ENCODE measurements at regions not wholly inside any gene's neighbourhood (a gene's known extent, or its start where the extent isn't known, plus 50 kb on each side); places are given as distances from the start of the nearest gene placed in this dataset.

GRCh38 chr2:129062146-129062912 is 743.7 kb upstream of the HS6ST1 start:
- no peak for DNase-seq

DNA sequence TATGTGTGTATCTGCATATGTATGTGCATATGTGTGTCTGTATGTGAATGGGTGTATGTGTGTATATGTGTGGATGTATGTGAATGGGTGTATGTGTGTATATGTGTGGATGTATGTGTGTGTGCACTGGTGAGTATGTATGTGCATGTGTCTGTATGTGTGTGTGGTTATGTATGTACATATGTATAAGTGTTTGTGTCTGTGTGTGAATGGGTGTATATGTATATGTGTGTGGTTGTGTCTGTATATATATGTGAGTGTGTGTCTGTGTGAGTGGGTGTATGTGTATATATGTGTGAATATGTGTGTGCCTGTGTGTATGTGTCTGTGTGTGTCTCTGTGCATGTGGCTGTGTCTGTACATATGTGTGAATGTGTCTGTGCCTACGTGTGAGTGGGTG is 748.4 kb upstream of the HS6ST1 start:
- DNase-seq, result no peak

DNA sequence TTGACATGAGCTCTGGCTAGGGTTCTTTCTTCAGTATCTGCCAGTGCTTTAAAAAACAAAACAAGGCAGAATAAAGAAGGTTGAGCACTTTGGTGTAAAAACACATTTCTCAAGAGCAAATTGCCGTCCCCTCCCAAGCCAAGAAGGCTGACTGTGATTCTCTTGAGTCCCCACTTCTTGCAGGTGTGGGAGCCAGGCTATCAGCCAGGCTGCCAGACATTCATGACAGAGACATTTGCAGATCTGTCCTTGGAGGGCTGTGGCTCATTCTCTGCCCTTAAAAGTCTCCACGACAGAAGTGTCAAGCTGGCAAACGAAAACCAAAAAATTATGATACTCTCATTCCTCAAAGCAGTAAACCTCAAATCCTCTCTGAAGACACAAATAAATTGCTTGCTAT is 749.3 kb upstream of the HS6ST1 start:
- DNase-seq, result no peak

DNA sequence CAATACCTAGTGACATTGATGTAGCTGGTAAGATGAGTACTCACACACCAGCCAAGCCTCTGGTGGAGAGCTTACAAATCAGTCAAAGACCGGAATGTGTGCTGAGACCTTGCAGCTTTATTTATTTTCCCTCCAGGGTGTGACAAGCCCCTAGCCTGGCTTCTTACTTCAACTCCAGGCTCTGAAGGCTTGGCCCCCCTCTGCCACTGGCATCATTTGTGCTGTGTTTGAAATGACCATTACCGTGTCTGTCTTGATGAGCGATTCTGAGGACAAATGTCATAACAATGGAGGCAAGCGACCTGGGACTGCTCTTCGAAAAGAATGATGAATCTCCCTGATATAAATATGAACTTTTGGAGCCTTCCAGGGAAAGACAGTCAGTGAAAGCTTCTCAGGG is 749.9 kb upstream of the HS6ST1 start:
- no peak for DNase-seq

DNA sequence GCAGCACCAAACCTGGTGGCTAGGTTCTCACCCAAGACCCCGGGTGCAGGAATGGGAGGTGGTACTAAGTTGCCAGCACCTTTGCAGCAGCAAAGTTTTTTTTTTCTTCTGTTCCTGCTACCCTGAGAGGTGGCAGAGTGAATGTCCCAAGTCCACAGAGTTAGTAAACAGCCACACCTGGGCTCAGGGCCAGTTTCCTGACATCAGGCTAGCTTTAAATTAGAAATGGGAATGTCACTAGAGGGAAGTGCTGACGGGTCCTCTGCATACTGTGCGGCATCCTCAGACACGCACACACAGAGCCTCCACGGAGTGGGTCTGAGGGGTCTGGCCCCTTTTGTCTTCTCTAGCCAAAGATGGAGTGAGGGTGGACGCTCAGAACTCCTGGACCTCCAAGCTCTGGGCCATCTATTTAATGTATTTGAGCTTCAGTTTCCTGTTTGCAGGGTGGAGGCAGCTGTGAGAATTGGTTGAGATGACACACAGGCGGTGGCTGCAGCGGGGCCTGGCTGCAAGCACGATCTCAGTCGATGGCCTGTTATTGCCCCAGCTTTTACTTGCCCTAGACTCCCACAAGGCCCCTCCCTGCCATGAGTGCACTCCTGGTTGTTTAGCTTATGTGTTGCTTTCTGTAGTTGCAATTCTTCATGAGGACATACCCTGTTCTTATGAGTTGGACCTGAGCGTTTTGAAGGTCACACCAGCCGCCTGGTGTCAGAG is 751.4 kb upstream of the HS6ST1 start:
- no peak for DNase-seq

- DNase-seq, result no peak
Observed at GRCh38 chr2:129070663-129071062, 752.0 kb upstream of the HS6ST1 start.

GRCh38 chr2:129071531-129071930 is 752.9 kb upstream of the HS6ST1 start:
- DNase-seq, result no peak

DNA sequence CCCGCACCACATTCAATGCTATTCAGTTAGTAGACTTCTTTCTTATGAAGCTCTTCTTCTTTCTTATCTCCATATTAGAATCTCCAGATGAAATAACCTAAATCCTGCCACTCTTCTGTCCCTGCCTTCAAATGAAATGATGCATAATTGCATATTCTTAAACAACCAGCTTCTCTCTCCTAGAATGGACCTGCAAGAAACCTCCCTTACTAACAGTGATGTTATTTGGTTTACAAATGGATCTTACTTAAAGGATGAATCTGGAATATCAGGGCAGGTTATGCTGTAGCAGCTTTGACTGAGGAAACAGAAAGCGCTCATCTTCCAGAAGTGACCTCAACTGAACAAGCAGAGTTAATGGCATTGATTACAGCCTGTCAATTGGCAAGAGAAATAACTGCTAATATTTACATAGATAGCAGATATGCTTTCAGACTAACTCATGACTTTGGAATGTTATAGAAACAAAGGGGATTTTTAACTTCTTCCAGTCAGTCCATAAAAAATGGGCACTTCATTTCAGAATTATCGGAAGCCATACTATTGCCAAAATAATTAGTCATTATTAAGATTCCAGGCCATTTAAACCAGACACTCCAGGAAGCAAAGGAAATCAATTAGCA is 755.7 kb upstream of the HS6ST1 start:
- no peak for DNase-seq

DNA sequence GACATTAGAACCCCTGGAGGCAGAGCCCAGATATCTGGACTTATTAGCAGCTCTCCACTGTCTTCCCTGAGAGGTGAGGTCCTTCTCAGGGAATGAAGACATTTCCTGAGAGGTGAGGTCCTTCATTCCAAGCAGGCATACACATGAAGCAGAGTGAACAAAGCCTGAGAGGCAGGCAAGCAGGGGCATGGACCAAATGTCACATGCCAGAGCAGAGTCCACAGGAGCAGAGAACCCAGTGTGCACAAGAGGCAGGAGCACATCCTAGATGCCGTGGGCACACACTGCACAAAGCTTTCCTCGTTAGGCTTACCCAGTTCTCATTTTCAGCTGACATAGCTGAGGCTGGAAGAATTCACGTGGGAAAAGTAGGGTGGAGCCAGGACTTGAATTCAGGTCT is 759.9 kb upstream of the HS6ST1 start:
- no peak for DNase-seq

DNA sequence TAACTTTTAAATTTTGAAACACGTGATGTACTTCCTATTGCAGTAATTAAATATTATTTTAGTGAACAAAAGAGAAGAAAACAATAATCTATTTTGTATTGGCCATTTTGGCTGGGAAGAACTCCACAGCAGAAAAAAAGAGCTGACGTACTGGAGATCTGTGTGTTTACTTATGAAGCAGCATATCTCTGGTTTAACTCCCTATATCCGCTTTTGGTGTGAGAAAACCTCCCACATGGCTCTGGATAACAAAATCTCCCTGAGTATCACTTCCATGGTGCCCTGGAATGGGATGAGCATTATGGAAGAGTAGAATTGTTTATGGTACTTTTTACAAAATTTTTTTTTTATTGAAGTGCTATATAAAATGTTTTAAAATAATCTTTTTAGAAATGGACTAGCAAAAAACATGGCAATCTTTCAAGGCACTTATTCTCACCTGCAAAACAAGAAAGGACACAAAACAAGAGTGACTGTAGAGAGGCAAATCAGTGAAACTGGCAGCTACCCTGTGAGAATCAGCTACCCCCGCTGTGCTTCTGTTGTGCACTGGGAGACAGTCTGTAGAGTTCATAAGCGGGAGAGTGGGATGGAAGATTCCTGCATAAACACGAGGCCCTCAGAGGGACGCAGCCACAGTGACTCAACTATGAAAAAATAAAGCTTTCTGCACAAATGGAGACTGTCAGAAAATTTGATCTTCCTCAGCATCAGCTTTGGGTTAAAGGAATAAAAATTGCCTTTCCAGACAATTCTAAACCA is 762.2 kb upstream of the HS6ST1 start:
- DNase-seq, result no peak

GRCh38 chr2:129085386-129085785 is 766.7 kb upstream of the HS6ST1 start:
- no peak for DNase-seq

- DNase-seq, result no peak
Observed at GRCh38 chr2:129087133-129087813, 768.6 kb upstream of the HS6ST1 start.

DNA sequence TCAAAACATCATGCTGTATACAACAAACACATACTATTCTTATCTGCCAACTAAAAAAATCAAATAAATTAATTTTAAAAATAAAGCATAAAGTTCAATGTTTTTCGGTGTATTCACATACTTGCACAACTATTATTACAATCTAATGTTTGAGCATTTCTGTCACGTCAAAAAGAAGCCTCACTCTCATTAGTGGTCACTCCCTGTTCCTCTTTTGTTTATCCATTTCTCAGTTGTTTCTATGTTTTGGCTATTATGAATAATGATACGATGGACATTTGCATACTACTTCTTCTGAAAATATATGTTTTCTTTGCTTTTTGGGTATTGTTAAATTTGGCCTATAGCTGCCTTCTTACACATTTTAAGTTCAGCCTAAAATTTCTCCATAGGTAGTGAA is 773.0 kb upstream of the HS6ST1 start:
- DNase-seq, result no peak

DNA sequence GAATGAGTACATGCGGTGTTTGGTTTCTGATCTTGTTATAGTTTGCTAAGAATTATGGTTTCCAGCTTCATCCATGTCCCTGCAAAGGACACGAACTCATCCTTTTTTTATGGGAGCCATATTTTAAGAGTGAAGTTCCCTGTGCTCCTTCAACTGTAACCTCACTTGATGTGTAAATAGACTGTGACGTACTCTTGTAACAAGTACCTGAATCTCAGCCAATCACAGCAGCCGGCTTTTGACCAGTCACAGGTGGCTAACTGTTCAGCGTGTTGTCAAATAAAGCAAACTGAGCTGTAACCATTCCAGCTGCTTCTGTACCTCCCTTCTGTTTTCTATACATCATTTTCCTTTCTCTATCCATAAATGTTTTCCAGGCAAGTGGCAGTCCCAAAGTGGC is 774.3 kb upstream of the HS6ST1 start:
- no peak for DNase-seq

- DNase-seq, result no peak
Observed at GRCh38 chr2:129101186-129101585, 782.5 kb upstream of the HS6ST1 start.

GRCh38 chr2:129103936-129104878 is 785.5 kb upstream of the HS6ST1 start:
- DNase-seq, result no peak

GRCh38 chr2:129112181-129112580 is 793.5 kb upstream of the HS6ST1 start:
- DNase-seq, result no peak

- no peak for DNase-seq
Observed at GRCh38 chr2:129113776-129114175, 795.1 kb upstream of the HS6ST1 start.

DNA sequence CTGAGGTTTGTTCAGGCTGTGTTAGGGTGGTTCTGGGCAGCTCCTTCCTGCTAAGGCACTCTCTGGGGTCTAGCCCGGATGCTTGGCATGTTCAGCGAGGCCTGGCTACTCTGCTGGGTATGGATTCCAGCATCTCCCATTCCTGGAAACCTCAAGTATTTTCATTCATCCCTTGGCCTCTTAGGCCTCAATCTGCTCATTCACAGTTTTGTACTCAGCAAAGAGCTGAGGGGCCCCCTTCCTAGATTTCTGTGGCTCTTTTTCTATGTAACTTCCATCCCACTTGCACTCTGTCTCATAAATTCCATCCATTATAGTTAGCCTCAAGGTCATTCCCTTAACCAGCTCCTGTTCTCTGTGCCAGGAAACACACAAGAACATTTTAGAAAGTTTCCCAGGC is 798.8 kb upstream of the HS6ST1 start:
- no peak for DNase-seq

- no peak for DNase-seq
Observed at GRCh38 chr2:129118296-129118695, 799.6 kb upstream of the HS6ST1 start.

- DNase-seq, result no peak
Observed at GRCh38 chr2:129129087-129129486, 810.4 kb upstream of the HS6ST1 start.
